ENCODE measurements at regions not wholly inside any gene's neighbourhood (a gene's known extent, or its start where the extent isn't known, plus 50 kb on each side); places are given as distances from the start of the nearest gene placed in this dataset.
A peak's percentile ranks its signal among the peaks of the same experiment; 100 is the strongest.
"Not testable (repeated sequence)": the region's sequence is repeated elsewhere in the genome, so short reads cannot be mapped to it uniquely, and the experiment has no call there.

DNA sequence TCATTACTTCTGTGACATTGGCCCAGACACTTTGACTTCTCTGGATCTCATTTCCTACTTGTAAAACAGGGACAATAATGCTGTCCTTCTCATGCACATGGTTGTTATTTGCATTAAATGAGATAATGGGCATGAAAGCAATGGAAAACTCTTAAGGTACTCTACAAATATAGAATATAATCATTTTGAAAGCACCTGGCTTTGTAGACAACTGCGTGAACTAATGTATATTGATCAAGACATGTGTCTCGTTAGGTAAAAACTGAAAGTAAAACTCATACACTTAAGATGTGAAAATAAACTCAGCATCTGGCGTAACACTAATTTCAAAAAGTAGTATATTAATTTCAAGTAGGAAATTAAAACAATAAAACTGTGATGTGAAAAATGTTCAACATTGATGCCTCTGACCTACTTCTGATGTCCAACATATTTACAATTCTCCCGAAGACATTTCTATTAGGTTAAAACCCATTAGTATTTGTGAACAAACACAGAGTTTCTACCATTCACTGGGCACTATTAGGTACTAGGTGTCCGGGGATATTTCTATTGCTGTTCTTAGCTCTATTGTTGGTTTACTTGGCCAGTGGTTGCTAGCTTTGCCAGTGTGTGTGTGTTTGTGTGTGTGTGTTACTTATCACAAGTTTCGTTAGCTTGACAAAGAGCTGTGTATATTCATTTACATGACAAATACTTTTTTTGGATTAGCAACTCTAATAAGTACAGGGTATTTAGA is 220.5 kb downstream of the KCNRG start:
- no peak overlapping the region for H3K4me3 ChIP-seq
- H3K9me3 ChIP-seq (replicated peaks) = no peaks in the 10 kb centered on the region
- H3K36me3 ChIP-seq = no peaks in the 10 kb centered on the region
- H3K27me3 ChIP-seq (replicated peaks) = no peaks in the 10 kb centered on the region
- H3K4me1 ChIP-seq (replicated peaks) = peaks cover under 1% of the 10 kb centered on the region
- no peak for DNase-seq (ENCODE audit: low read depth in 1 of 2, low spot score in 2 of 2)
- H3K27ac ChIP-seq = no peak overlapping the region

DNA sequence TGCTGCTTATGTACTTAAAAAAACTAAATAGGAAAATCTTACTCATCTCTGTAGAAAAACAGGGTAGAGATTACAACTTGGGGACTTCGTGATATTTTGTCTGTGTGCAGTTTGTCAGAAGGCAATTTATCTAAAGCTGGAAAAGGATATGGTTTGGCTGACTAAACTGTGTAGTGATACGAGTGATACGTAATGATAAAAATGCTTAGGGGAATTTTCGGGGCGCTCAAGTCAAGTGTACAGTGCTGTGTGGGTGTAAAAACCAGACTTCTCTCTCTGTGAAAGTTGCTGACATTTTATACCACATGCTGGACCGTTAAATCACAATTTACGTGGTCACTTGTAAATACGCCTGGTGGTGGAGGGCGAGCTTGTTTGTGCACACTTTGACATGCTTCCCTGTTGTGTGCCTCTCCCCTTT is 221.7 kb downstream of the KCNRG start:
- DNase-seq (ENCODE audit: low read depth in 1 of 2, low spot score in 2 of 2) = no peak
- Histone ChIP-seq H3K4me3 (no peak overlapping the region), H3K9me3 (replicated peaks) (no peaks in the 10 kb centered on the region), H3K36me3 (no peaks in the 10 kb centered on the region), H3K27ac (no peak overlapping the region), H3K27me3 (replicated peaks) (no peaks in the 10 kb centered on the region), H3K4me1 (replicated peaks) (peaks cover 7% of the 10 kb centered on the region)

DNA sequence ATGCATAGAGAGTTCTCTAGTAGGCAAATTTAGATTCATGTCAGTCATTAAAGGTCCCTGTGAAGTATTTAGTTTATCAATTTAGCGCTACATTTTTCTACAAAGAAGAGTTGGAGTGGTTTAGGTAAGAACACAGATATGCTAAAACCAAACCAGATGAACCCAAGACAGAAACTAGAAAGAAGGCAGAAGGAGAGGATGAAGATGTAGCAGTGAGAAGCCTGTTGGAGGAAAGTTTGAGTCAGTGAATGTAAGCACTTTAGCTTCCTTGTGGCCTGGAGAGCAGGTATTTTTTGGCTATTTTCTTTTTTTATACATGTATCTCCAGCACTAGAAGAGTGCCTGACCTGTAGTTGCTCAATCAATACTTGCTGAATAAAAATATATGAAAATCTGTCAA is 223.7 kb downstream of the KCNRG start:
- Histone ChIP-seq H3K27ac (no peak overlapping the region), H3K4me3 (no peak overlapping the region), H3K27me3 (replicated peaks) (no peaks in the 10 kb centered on the region), H3K36me3 (no peaks in the 10 kb centered on the region), H3K4me1 (replicated peaks) (peaks cover 9% of the 10 kb centered on the region), H3K9me3 (replicated peaks) (no peaks in the 10 kb centered on the region)
- no peak for DNase-seq (ENCODE audit: low read depth in 1 of 2, low spot score in 2 of 2)

DNA sequence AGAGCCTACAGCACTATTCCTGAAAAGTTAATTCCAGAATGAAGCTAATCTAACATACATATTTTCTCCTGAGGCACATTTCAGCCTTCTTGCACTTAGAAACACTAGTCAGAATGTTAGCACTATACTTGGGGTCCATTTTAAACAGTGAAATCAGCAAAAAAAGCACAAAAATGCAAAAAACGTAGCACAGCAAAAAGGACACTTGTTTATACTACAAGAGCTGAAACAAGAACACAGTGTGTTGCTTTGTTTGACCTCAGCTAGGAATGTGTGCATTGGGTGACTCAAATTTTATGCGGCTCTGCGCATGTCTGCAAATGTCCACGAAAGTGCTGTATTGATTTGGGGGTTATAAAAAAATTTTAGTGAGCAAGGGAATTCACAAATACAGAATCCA is 226.2 kb downstream of the KCNRG start:
- peak in 1 of 2 experiments; percentile 15 for DNase-seq (ENCODE audit: low read depth in 1 of 2, low spot score in 2 of 2)
- Histone ChIP-seq H3K27ac (no peak overlapping the region), H3K9me3 (replicated peaks) (no peaks in the 10 kb centered on the region), H3K27me3 (replicated peaks) (no peaks in the 10 kb centered on the region), H3K36me3 (no peaks in the 10 kb centered on the region), H3K4me1 (replicated peaks) (peaks cover 28% of the 10 kb centered on the region), H3K4me3 (no peak overlapping the region)

DNA sequence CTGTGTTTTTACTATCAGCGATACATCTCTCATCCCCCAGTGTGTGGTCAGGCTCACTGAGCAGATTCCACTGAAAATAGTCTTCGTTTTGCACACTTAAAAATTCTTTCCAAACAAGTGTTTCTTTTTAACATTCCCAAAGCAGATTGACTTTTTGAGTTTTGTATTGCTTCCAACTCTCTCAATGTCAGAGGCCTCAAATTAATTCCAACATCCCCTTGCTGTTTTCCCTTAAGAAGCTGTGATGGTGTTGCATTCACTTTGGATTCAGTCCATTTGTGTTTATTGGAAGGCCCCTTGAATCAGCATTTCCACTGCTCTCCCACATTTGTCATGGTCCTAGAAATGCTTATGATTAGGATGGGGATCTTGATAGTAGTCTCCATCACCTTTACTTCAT is 228.7 kb downstream of the KCNRG start:
- peaks cover 28% of the 10 kb centered on the region for H3K4me1 ChIP-seq (replicated peaks)
- no peaks in the 10 kb centered on the region for H3K27me3 ChIP-seq (replicated peaks)
- 0 out of 2 replicates have a peak overlapping the region, but pooled peaks have one; percentile 50 for H3K27ac ChIP-seq
- H3K36me3 ChIP-seq = no peaks in the 10 kb centered on the region
- H3K9me3 ChIP-seq (replicated peaks) = no peaks in the 10 kb centered on the region
- no peak overlapping the region for H3K4me3 ChIP-seq
- no peak for DNase-seq (ENCODE audit: low read depth in 1 of 2, low spot score in 2 of 2)

DNA sequence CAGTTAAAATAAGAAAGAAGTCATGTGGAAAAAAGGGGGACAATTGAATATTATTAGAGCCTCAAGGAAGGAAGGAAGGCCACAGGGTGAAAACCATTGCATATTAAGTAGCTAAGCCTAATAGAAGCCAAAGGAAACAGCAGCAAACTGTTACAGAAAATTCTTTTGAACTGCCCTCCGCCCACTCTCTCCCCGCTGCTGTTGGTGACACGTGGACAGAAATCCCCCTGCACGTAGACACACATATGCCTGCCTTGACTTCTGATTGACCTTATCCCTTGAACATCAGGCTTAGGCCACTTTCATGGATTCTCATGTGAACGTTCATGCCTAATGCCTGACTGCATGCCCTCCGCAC is 229.1 kb downstream of the KCNRG start:
- no peaks in the 10 kb centered on the region for H3K27me3 ChIP-seq (replicated peaks)
- H3K9me3 ChIP-seq (replicated peaks) = no peaks in the 10 kb centered on the region
- DNase-seq (ENCODE audit: low read depth in 1 of 2, low spot score in 2 of 2) = no peak
- no peak overlapping the region for H3K4me3 ChIP-seq
- peaks cover 28% of the 10 kb centered on the region for H3K4me1 ChIP-seq (replicated peaks)
- no peaks in the 10 kb centered on the region for H3K36me3 ChIP-seq
- H3K27ac ChIP-seq = peak overlapping the region; percentile 50; the same call in 1 of the 2 replicates

DNA sequence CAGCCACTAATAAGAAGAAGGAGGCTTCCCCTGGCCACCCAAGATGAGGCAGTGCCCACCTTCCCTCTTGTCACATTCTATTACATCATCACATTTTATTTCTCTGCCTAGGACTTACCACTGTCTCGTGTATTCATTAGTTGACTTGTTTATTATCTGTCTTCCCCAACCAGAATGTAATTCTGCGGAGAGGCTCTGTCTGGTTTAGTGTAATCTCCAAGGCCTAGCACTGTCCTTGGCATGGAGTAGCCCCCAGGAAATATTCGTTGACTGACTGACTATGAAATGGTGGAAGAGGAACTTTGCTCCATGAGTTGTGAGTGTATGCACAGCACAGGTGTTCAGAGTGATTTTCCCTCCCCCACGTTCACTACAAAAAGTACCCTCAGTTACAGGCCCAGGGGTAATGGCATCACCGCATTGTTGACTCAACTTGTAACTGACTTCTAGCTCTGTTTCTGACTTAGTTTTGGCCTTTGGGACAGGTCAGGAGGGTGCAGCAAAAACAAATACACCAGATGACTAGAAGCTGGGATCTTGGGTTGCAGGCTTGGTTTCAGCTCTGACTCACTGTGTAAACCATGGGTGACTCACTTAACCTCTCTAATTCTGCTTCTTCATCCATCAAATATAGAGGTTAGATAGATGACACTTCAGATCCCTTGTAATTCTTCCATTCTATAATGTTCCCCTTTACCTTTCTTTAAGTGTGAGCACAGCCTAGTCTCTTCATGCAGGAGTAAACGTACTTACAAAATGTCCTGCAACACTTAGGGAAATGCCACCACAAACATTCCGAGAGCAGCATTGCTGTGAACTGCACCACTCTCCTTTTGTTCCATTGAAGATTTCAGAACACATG is 229.7 kb downstream of the KCNRG start:
- H3K4me3 ChIP-seq = no peak overlapping the region
- H3K36me3 ChIP-seq = no peaks in the 10 kb centered on the region
- H3K27me3 ChIP-seq (replicated peaks) = no peaks in the 10 kb centered on the region
- H3K27ac ChIP-seq = peak overlapping the region; percentile 50
- peak; percentile 74 to 81 for DNase-seq (ENCODE audit: low read depth in 1 of 2, low spot score in 2 of 2)
- no peaks in the 10 kb centered on the region for H3K9me3 ChIP-seq (replicated peaks)
- peaks cover 28% of the 10 kb centered on the region for H3K4me1 ChIP-seq (replicated peaks)

DNA sequence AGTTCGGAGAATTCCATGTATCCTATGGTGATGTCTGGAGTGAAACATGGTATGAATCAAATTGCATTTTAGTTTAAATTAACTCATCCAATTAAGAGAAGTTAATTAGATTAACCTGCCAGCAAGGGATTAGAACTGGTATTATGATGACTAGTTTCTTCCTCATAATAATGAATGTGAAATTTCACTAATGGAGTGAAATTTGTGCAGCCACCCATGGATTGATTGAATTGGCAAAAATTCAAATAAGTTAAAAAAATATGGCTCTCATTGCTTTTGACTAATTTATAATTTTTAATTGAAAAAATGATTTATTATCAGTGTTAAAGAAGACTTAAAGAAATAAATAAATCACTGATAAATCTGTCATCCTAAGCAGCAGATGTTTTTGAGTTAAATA is 232.0 kb downstream of the KCNRG start:
- Histone ChIP-seq H3K36me3 (no peaks in the 10 kb centered on the region), H3K27me3 (replicated peaks) (no peaks in the 10 kb centered on the region), H3K27ac (no peak overlapping the region), H3K4me3 (no peak overlapping the region), H3K4me1 (replicated peaks) (peaks cover 21% of the 10 kb centered on the region), H3K9me3 (replicated peaks) (no peaks in the 10 kb centered on the region)
- no peak for DNase-seq (ENCODE audit: low read depth in 1 of 2, low spot score in 2 of 2)

DNA sequence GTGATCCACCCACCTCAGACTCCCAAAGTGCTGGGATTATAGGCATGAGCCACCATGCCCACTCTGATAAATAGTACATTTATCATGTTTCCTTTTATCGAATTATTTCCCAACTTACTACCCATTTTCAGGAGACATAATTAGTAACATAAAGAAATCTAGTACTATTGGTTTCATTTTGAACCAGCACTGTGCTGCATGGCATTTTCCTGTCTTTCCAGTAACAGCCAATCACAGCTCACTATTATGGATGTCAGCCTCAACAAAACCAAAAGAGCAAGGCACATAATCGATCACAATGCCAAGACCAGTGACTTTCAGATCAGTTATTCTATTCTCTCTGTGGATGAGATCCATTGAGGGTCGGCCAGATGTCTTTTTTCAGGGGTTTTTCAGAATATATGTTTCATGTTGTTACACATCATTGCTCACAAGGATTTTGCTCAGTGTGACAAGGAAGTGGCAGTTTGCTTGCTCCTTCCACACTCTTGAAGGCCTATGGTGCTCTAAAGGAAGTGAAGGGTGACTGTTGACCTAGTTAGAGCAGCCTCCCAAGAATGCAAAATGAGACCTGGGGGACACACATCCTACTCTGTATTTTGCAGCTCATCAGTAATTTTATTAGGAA is 233.4 kb downstream of the KCNRG start:
- no peaks in the 10 kb centered on the region for H3K27me3 ChIP-seq (replicated peaks)
- H3K27ac ChIP-seq = no peak overlapping the region
- H3K4me1 ChIP-seq (replicated peaks) = peaks cover 21% of the 10 kb centered on the region
- no peaks in the 10 kb centered on the region for H3K9me3 ChIP-seq (replicated peaks)
- no peak overlapping the region for H3K4me3 ChIP-seq
- H3K36me3 ChIP-seq = no peaks in the 10 kb centered on the region
- no peak for DNase-seq (ENCODE audit: low read depth in 1 of 2, low spot score in 2 of 2)

DNA sequence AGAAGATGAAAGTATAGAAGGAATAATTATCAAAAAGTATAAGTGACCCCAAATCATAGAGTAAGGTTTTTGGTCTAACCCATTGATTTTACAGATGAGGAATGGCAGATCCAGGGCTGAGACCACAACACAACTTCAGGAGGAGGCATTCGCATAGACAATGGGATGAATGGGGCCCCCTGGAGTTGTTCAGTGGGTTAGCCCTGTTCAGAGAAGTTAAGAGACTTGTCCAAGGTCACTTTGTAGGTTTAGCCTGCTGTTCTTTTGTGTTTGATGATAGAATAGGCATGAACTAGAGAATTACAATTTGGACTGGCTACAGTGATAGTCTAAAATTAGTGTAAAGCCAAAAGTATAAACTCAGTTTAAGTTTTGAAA is 233.9 kb downstream of the KCNRG start:
- peaks cover 17% of the 10 kb centered on the region for H3K4me1 ChIP-seq (replicated peaks)
- H3K27ac ChIP-seq = no peak overlapping the region
- no peak overlapping the region for H3K4me3 ChIP-seq
- DNase-seq (ENCODE audit: low read depth in 1 of 2, low spot score in 2 of 2) = no peak
- no peaks in the 10 kb centered on the region for H3K36me3 ChIP-seq
- no peaks in the 10 kb centered on the region for H3K9me3 ChIP-seq (replicated peaks)
- no peaks in the 10 kb centered on the region for H3K27me3 ChIP-seq (replicated peaks)

DNA sequence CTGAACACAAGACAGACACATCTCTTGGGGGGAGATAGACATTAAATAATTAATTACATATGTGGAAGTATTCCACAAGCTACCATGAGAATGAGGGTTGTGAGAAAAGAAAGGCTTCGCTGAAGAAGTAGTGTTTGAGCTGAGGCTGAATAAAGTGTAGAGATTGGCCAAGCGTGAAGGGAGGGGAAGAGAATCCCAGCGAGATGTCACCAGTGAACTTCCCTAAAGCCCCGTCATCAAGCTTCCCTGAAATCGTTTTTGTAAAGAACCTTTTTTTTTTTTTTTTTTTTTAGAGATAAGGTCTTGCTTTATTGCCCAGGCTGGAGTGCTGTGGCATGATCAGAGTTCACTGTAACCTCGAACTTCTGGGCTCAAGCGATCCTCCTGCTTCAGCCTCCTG is 235.2 kb downstream of the KCNRG start:
- H3K9me3 ChIP-seq (replicated peaks) = no peaks in the 10 kb centered on the region
- DNase-seq (ENCODE audit: low read depth in 1 of 2, low spot score in 2 of 2) = no peak
- H3K4me3 ChIP-seq = no peak overlapping the region
- H3K36me3 ChIP-seq = no peaks in the 10 kb centered on the region
- H3K27me3 ChIP-seq (replicated peaks) = no peaks in the 10 kb centered on the region
- peaks cover 4% of the 10 kb centered on the region for H3K4me1 ChIP-seq (replicated peaks)
- H3K27ac ChIP-seq = no peak overlapping the region

DNA sequence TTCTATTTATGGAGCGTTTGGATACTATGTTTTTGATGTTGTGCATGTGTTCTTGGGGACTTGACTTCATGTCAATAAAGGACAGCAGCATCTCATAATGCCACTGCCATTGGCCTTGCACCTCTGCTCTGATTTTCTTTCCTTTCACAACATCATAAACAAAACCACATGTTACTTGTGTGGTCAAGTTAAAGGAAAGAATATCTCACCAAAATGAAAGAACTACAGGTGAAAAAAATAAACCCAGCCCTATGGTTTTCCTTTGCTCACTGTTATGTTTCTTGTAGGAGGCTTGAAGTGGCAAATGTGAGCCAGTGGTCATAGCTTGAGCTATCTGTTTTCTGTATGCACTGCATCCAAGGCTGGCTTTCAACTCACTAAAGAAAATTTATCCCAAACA is 240.4 kb downstream of the KCNRG start:
- no peaks in the 10 kb centered on the region for H3K27me3 ChIP-seq (replicated peaks)
- no peak for DNase-seq (ENCODE audit: low read depth in 1 of 2, low spot score in 2 of 2)
- H3K4me3 ChIP-seq = no peak overlapping the region
- no peaks in the 10 kb centered on the region for H3K9me3 ChIP-seq (replicated peaks)
- no peak overlapping the region for H3K27ac ChIP-seq
- H3K4me1 ChIP-seq (replicated peaks) = no peaks in the 10 kb centered on the region
- no peaks in the 10 kb centered on the region for H3K36me3 ChIP-seq

DNA sequence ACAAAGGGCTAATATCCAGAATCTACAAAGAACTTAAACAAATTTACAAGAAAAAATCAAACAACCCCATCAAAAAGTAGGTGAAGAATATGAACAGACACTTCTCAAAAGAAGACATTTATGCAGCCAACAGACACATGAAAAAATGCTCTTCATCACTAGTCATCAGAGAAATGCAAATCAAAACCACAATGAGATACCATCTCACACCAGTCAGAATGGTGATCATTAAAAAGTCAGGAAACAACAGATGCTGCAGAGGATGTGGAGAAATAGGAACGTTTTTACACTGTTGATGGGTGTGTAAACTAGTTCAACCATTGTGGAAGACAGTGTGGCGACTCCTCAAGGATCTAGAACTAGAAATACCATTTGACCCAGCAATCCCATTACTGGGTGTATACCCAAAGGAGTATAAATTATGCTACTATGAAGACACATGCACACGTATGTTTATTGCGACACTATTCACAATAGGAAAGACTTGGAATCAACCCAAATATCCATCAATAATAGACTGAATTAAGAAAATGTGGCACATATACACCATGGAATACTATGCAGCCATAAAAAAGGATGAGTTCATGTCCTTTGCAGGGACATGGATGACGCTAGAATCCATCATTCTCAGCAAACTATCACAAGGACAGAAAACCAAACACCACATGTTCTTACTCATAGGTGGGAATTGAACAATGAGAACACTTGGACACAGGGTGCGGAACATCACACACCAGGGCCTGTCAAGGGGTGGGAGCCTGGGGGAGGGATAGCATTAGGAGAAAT is 241.5 kb downstream of the KCNRG start:
- H3K4me1 ChIP-seq (replicated peaks); H3K9me3 ChIP-seq (replicated peaks): not testable (repeated sequence)

More for the DNA sequence above, 241.5 kb downstream of the KCNRG start:
- not testable (repeated sequence) for H3K27ac ChIP-seq; H3K4me3 ChIP-seq; H3K36me3 ChIP-seq; DNase-seq (ENCODE audit: low read depth in 1 of 2, low spot score in 2 of 2); H3K27me3 ChIP-seq (replicated peaks)

Measured in SJSA1 (cell line).